Neural crest cell (in vitro differentiated cells): ENCODE measurements at regions not wholly inside any gene's neighbourhood (a gene's known extent, or its start where the extent isn't known, plus 50 kb on each side); places are given as distances from the start of the nearest gene placed in this dataset.

Source experiments
- DNase-seq: peaks from one replicate; pipeline ENCODE4 v3.0.0; 2021; ENCODE audit warnings: low read depth, mixed read lengths, low spot score
- H3K27ac Mint-ChIP-seq: one replicate; pipeline ENCODE4 v1.8.0; 2021; ENCODE audit warnings: mild to moderate bottlenecking, mixed read lengths; ENCODE audit not compliant: unreplicated experiment
- H3K27me3 Mint-ChIP-seq: 2 replicates; pipeline ENCODE4 v1.8.0; 2021; ENCODE audit warnings: low read depth, mild to moderate bottlenecking, mixed read lengths
- H3K36me3 Mint-ChIP-seq: 2 replicates; pipeline ENCODE4 v1.8.0; 2021; ENCODE audit warnings: low read depth, mild to moderate bottlenecking, mixed read lengths
- H3K4me1 Mint-ChIP-seq: 2 replicates; pipeline ENCODE4 v1.8.0; 2021; ENCODE audit warnings: mixed read lengths
- H3K4me3 Mint-ChIP-seq: one replicate; pipeline ENCODE4 v1.8.0; 2021; ENCODE audit warnings: mild to moderate bottlenecking, mixed read lengths
- H3K9me3 Mint-ChIP-seq: 2 replicates; pipeline ENCODE4 v1.8.0; 2021; ENCODE audit warnings: mixed read lengths
- CTCF ChIP-seq: fragments of 200-600 bp; sonication (generic); conservative IDR thresholded peaks from 2 replicates; pipeline ENCODE4 v1.5.0; 2021; ENCODE audit warnings: antibody characterized with exemption, mild to moderate bottlenecking

- TF ChIP-seq CTCF: no peak
- H3K4me3 Mint-ChIP-seq: no peak overlapping the region
- peaks cover 3% of the 10 kb centered on the region for H3K9me3 Mint-ChIP-seq
- H3K36me3 Mint-ChIP-seq: no peaks in the 10 kb centered on the region
- peaks cover 85% of the 10 kb centered on the region for H3K27me3 Mint-ChIP-seq
- no peak for DNase-seq
- no peak overlapping the region for H3K27ac Mint-ChIP-seq
- H3K4me1 Mint-ChIP-seq: peaks cover 10% of the 10 kb centered on the region
These were observed 104.9 kb upstream of the PRDM1 start for GRCh38 chr6:105981002-105981887.

GRCh38 chr6:105978974-105979373 lies 107.2 kb upstream of the PRDM1 start:
- Mint-ChIP-seq H3K36me3 (no peaks in the 10 kb centered on the region), H3K4me1 (peaks cover 4% of the 10 kb centered on the region), H3K27me3 (peaks cover 69% of the 10 kb centered on the region), H3K9me3 (peaks cover 3% of the 10 kb centered on the region), H3K4me3 (no peak overlapping the region), H3K27ac (no peak overlapping the region)
- no peak for DNase-seq
- no peak for TF ChIP-seq CTCF

DNA sequence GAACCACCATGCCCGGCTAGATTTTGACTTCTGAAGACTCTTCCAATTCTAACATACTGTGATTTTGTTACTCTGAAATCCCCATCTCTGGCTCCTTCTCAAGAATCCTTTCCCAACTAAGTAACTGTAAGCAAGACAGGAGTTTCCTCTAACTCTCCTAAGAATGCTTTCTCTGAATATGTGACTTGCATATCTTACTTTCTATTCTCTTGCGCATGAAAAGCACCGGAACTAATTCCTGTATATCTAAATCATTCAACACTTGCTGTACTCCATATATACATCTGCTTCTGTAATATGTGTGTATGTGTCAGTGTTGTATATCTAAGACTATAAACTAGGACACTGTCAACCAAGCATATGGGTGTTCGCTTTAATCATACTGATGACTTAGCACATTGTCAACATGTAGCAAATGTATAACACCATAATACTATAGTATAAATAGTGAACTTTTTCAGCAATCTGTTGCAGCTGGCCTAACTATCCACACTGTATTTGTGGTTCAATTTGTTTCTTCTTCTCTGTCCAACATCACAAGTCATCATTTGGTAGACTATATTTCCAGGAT lies 108.1 kb upstream of the PRDM1 start:
- Mint-ChIP-seq H3K4me1 (peaks cover 4% of the 10 kb centered on the region), H3K27ac (no peak overlapping the region), H3K36me3 (peaks cover 7% of the 10 kb centered on the region), H3K4me3 (no peak overlapping the region), H3K27me3 (peaks cover 65% of the 10 kb centered on the region), H3K9me3 (peaks cover 9% of the 10 kb centered on the region)
- no peak for DNase-seq
- TF ChIP-seq CTCF: no peak

DNA sequence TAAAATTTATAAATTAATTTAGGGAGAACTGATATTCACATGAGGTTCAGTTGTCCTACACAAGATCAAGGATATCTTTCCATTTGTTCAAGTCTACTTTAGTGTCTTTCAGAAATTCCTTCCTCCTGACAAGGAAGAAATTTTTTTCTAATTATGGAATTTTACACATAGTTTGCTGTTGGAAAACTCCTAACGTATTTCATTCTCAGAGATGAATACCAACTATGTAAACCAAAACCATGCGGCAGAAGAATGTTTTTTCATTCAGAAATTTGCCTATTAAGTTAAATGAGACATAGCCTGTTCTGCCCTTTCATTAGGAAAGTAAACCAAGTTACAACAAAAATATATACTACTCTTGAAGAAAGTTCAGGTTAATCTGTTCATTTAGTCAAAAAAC lies 111.2 kb upstream of the PRDM1 start:
- TF ChIP-seq CTCF: no peak
- Mint-ChIP-seq H3K27ac (no peak overlapping the region), H3K9me3 (peaks cover 11% of the 10 kb centered on the region), H3K27me3 (peaks cover 35% of the 10 kb centered on the region), H3K4me3 (no peak overlapping the region), H3K36me3 (peaks cover 11% of the 10 kb centered on the region), H3K4me1 (no peaks in the 10 kb centered on the region)
- DNase-seq: no peak

DNA sequence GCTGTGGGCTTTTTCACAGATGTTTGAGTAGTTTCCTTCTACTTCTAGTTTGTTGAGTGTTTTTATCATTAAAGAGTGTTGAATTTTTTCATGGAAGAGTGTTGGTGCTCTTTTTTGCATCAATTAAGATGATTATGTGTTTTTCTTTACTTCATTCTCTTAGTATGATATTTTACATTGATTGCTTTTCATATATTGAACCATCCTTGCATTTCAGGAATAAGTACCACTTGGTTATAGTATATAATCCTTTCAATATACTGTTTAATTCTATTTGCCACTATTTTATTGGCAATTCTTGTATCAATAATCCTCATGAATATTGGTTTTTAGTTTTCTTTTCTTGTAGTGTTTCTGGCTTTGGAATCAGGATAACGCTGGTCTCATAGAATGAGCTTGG lies 113.7 kb upstream of the PRDM1 start:
- H3K27me3 Mint-ChIP-seq: peaks cover 19% of the 10 kb centered on the region
- no peak overlapping the region for H3K4me3 Mint-ChIP-seq
- no peaks in the 10 kb centered on the region for H3K4me1 Mint-ChIP-seq
- H3K36me3 Mint-ChIP-seq: peaks cover 11% of the 10 kb centered on the region
- H3K9me3 Mint-ChIP-seq: peaks cover 11% of the 10 kb centered on the region
- no peak for TF ChIP-seq CTCF
- H3K27ac Mint-ChIP-seq: no peak overlapping the region
- DNase-seq: no peak
